T-cell (primary cell): ENCODE measurements at regions not wholly inside any gene's neighbourhood (a gene's known extent, or its start where the extent isn't known, plus 50 kb on each side); places are given as distances from the start of the nearest gene placed in this dataset.

ENCODE experiments used
- ATAC-seq, 4 experiments: fragments of 200-7000 bp in 3 of 4; fragments of 150-1000 bp in 1 of 4; cut with Tn5 transposase; replicated peaks in 1 of 4; 1 replicate in 3 of 4; 2 replicates in 1 of 4; pipeline ENCODE4 v1.10.0; 2021; ENCODE audit warnings: moderate library complexity in 3 of 4, mild to moderate bottlenecking in 2 of 4, moderate number of reproducible peaks in 1 of 4
- CTCF ChIA-PET, 2 donors: fragments of 300-600 bp; sonication (Branson Sonifier 250); formaldehyde crosslinking; loops; one replicate each; lab custom pipeline; 2022; ENCODE audit warnings: antibody characterized with exemption in 2 of 2; lab: Charles Lee
- POLR2A ChIA-PET, 2 donors: fragments of 300-600 bp; sonication (Branson Sonifier 250); formaldehyde crosslinking; loops; one replicate each; lab custom pipeline; 2022; ENCODE audit warnings: antibody characterized with exemption in 2 of 2; lab: Charles Lee
- DNase-seq, 35 experiments: peaks; one replicate each; pipeline versions ENCODE4 v3.0.0 to v3.0.0-alpha.2; 2013 to 2023
- H3K27ac ChIP-seq: one replicate; pipeline ENCODE4 v1.5.1; 2013; ENCODE audit warnings: low read length
- H3K27me3 ChIP-seq, 2 experiments: replicated peaks in 1 of 2; 1 replicate in 1 of 2; 2 replicates in 1 of 2; pipeline versions ENCODE4 v1.6.1 to v1.7.0; 2013; ENCODE audit warnings: low read length in 1 of 2, mixed read lengths in 1 of 2; ENCODE audit not compliant: control insufficient read depth in 2 of 2, insufficient read depth in 2 of 2; ENCODE audit errors: extremely low read depth in 1 of 2
- H3K36me3 ChIP-seq, 2 donors: 1 replicate in 1 of 2; 2 replicates in 1 of 2; pipeline versions ENCODE4 v1.6.1 to v1.7.0; 2013; ENCODE audit warnings: low read length in 1 of 2; ENCODE audit not compliant: control insufficient read depth in 2 of 2, insufficient read depth in 1 of 2; ENCODE audit errors: extremely low read depth in 1 of 2
- H3K4me1 ChIP-seq, 2 experiments: 1 replicate in 1 of 2; 2 replicates in 1 of 2; pipeline versions ENCODE4 v1.6.1 to v1.7.0; 2013; ENCODE audit warnings: low read length in 2 of 2, mixed read lengths in 1 of 2; ENCODE audit not compliant: insufficient read depth in 2 of 2, control insufficient read depth in 1 of 2; ENCODE audit errors: extremely low read depth in 1 of 2
- H3K4me3 ChIP-seq, 2 donors: 1 replicate in 1 of 2; 2 replicates in 1 of 2; pipeline versions ENCODE4 v1.5.1 to v1.7.0; 2013; ENCODE audit warnings: mild to moderate bottlenecking in 2 of 2, low read length in 1 of 2, moderate library complexity in 1 of 2; ENCODE audit not compliant: control insufficient read depth in 1 of 2; ENCODE audit errors: extremely low read depth in 1 of 2
- H3K9me3 ChIP-seq: 2 replicates; pipeline ENCODE4 v1.7.0; 2013
- H3K27ac Mint-ChIP-seq, 2 donors: one replicate each; pipeline ENCODE4 v1.8.0; 2020 to 2021; ENCODE audit warnings: mild to moderate bottlenecking in 2 of 2, mixed read lengths in 2 of 2
- H3K27me3 Mint-ChIP-seq, 2 donors: one replicate each; pipeline ENCODE4 v1.8.0; 2021 to 2022; ENCODE audit warnings: mixed read lengths in 2 of 2
- H3K36me3 Mint-ChIP-seq: one replicate; pipeline ENCODE4 v1.8.0; 2021; ENCODE audit warnings: mixed read lengths
- H3K4me1 Mint-ChIP-seq, 3 donors: one replicate each; pipeline ENCODE4 v1.8.0; 2020 to 2022; ENCODE audit warnings: mixed read lengths in 3 of 3, mild to moderate bottlenecking in 1 of 3
- H3K4me3 Mint-ChIP-seq, 3 donors: one replicate each; pipeline ENCODE4 v1.8.0; 2020 to 2022; ENCODE audit warnings: mild to moderate bottlenecking in 3 of 3, mixed read lengths in 3 of 3, moderate library complexity in 3 of 3
- H3K9me3 Mint-ChIP-seq, 3 donors: one replicate each; pipeline ENCODE4 v1.8.0; 2020 to 2022; ENCODE audit warnings: mixed read lengths in 3 of 3
- WGBS: methylation state at CpG from one replicate; pipeline ENCODE4 v1.1.5; 2013; ENCODE audit warnings: missing lambda C conversion rate; ENCODE audit not compliant: insufficient coverage; 5-methylcytosine and 5-hydroxymethylcytosine counted together

DNA sequence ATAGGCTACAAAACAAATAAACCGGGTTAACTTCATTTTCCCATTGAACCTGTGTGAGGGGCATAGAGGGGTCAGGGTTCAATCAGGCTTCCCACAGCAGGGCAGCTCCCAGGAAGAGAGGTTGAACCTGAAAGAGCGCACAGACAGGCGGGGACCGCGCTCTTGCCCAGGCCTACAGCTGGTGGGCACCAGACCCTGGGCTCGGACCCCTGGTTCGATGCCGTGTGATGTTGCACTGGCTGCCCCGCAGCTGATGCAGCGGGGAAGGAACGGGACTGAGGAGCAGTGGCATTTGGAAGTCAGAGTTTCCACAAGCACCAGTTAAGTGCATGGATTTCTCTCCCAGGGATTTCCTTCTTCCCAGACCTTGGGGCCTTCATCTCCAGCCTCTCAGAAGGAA lies 72.6 kb upstream of the INSIG1 start:
- POLR2A ChIA-PET, result no interaction called here
- Histone ChIP-seq H3K36me3 (no peaks in the 10 kb centered on the region), H3K27me3 (peaks cover 0 to 24% of the 10 kb centered on the region in 2 experiments), H3K4me1 (no peaks in the 10 kb centered on the region), H3K9me3 (no peaks in the 10 kb centered on the region), H3K4me3 (no peak overlapping the region), H3K27ac (no peak overlapping the region)
- ATAC-seq (no peak), DNase-seq (no peak)
- Mint-ChIP-seq H3K27ac (no peak overlapping the region), H3K9me3 (no peaks in the 10 kb centered on the region), H3K36me3 (no peaks in the 10 kb centered on the region), H3K27me3 (peaks cover 6 to 10% of the 10 kb centered on the region in 2 donors), H3K4me1 (no peaks in the 10 kb centered on the region), H3K4me3 (no peak overlapping the region)
- CTCF ChIA-PET, result no interaction called here
- 86% methylated on average over 10 of the region's 11 CpGs for WGBS

DNA sequence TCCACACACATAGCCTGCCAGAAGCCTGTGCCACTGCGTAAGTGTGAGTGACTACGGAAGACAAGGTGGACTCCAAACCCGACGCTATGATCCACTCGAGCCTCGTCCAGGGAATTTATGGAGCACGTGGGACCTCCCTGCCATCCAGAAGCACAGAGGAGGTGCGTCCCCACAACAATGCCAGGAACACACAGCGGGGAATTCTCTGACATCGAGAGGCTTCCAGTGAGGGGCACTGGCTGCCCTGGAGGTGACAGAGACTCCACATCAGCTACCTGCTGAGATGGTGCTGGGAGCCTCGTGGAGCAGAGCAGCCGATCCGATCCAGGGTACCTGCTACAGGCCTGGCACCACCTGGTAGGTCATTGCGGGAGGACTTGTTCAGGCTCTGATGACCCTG lies 72.2 kb upstream of the INSIG1 start:
- peaks cover 0 to 24% of the 10 kb centered on the region in 2 experiments for H3K27me3 ChIP-seq
- ATAC-seq (no peak), DNase-seq (no peak)
- Mint-ChIP-seq H3K36me3 (no peaks in the 10 kb centered on the region), H3K4me3 (no peak overlapping the region), H3K4me1 (no peaks in the 10 kb centered on the region), H3K9me3 (no peaks in the 10 kb centered on the region), H3K27ac (no peak overlapping the region), H3K27me3 (peaks cover 6 to 10% of the 10 kb centered on the region in 2 donors)
- no peaks in the 10 kb centered on the region for H3K9me3 ChIP-seq
- 90% methylated on average over 14 of the region's 14 CpGs for WGBS
- ChIA-PET CTCF (no interaction called here), POLR2A (no interaction called here)
- H3K4me1 ChIP-seq, result no peaks in the 10 kb centered on the region
- H3K4me3 ChIP-seq, result no peak overlapping the region
- H3K27ac ChIP-seq, result no peak overlapping the region
- H3K36me3 ChIP-seq, result no peaks in the 10 kb centered on the region

DNA sequence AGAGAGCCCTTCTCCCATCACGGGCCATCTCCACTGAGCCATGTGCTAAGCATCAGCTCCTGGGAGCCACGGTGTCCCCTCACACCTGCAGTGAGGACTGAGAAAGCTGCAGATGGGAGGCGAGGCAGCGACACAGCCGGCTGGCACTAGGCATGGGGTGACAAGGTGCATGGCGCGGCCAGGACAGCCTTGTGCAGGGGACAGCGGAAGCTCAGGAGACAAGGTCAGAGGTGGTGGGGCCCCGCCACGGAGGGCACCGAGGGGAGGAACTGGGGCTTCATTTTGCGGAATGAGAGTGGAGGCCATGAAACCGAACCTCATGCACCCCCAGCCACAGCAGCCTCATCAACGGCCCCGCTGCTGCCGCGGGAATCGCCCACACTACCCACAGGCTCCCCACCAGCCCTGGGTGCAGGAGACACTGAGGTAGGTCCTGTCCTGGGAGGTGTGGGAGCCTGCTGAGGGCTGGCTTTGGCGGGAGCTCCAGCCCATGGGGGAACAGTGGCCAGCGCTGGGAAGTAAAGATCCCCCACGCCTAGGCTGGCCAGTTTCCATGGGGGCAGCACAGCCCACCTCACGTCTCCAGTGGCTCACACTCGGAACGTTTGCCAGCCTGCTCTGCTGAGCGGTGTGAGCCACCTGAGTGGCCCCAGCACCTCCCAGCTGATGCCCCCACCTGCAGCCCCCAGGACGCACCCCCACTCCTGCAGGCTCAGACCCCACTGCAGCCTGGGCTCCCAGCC lies 71.2 kb upstream of the INSIG1 start:
- ATAC-seq (no peak), DNase-seq (no peak)
- Mint-ChIP-seq H3K27ac (no peak overlapping the region), H3K9me3 (no peaks in the 10 kb centered on the region), H3K36me3 (no peaks in the 10 kb centered on the region), H3K27me3 (peaks cover 6 to 8% of the 10 kb centered on the region in 2 donors), H3K4me1 (no peaks in the 10 kb centered on the region), H3K4me3 (no peak overlapping the region)
- 86% methylated on average over 19 of the region's 26 CpGs for WGBS
- POLR2A ChIA-PET, result no interaction called here
- Histone ChIP-seq H3K4me1 (no peaks in the 10 kb centered on the region), H3K4me3 (no peak overlapping the region), H3K27ac (no peak overlapping the region), H3K27me3 (peaks cover 0 to 24% of the 10 kb centered on the region in 2 experiments), H3K36me3 (no peaks in the 10 kb centered on the region), H3K9me3 (no peaks in the 10 kb centered on the region)
- CTCF ChIA-PET, result no interaction called here

DNA sequence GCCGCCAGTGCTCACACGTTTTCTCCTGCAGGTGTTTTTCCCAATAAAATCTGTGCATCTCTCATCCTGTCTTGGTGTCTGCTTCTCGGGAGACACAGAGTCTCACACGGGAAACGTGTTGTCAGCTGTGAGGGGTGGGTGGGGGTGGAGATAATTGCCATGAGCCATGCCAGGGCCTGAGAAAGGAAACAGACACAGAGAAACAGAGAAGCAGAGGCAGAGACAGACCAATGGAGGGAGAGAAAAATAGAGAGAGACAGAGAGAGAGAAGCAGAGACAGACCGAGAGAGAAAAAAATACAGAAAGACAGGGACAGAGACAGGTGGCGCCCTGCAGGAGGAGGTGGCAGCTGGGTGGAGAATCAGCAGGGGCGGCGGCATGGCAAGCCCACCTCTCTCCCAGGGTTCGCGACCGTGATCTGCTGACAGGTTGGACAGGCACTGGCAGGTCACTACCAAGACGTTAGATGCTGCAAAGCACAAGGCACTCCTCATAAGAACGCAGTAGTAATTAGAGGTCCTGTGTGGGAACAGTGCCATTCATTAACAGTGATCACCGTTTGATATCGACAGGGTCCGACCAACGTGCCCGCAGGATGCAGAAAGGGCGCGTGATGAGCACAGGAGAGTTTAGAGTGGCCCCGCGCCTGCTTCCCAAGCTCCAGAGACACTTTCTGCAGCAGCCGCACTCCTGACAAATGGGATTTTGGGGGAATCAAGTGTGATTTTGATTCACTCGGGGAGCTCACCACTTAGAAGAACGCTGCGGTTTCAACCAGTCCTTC lies 70.5 kb upstream of the INSIG1 start:
- DNase-seq (no peak), ATAC-seq (no peak)
- Mint-ChIP-seq H3K36me3 (no peaks in the 10 kb centered on the region), H3K27ac (no peak overlapping the region), H3K27me3 (peaks cover 5 to 6% of the 10 kb centered on the region in 2 donors), H3K9me3 (no peaks in the 10 kb centered on the region), H3K4me3 (no peak overlapping the region), H3K4me1 (no peaks in the 10 kb centered on the region)
- Histone ChIP-seq H3K4me3 (no peak overlapping the region), H3K9me3 (no peaks in the 10 kb centered on the region), H3K4me1 (no peaks in the 10 kb centered on the region), H3K27me3 (peaks cover 0 to 24% of the 10 kb centered on the region in 2 experiments), H3K27ac (no peak overlapping the region), H3K36me3 (no peaks in the 10 kb centered on the region)
- POLR2A ChIA-PET, result no interaction called here
- 88% methylated on average over 21 of the region's 27 CpGs for WGBS
- CTCF ChIA-PET, result no interaction called here

DNA sequence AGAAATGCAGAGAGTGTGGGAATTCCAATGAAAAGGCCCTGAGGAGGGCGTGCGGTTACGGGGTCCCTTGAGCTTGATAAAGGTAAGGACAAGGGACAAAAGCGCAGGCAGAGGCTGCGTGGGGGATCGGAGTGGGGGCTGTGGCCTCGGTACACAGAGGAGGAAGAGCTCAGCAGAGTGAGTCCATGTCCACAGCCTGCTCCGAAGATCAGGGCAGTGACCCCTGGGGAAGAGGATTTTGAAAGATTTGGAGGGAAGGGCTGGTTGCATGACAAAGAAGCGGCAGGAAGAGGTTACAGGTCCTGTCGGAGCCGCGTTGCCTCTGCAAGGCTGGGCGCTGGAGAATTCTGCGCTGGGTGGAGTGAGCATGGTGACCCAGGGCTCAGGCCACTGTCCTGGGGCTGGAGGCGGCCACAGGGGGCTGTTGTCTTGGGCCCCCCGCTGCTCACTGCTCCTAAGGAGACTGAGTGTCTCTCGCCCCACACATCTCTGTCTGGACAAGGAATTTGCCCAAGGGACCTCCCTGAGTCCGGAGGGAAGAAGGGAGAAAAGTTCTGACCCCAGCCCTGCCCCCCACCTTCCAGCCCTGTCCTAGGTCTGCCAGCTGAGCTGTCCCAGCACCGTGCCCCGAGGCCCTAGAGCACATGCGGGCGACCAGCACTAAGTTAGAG lies 69.8 kb upstream of the INSIG1 start:
- H3K9me3 Mint-ChIP-seq, result no peaks in the 10 kb centered on the region
- Histone ChIP-seq H3K9me3 (no peaks in the 10 kb centered on the region), H3K27ac (no peak overlapping the region), H3K4me3 (no peak overlapping the region), H3K4me1 (no peaks in the 10 kb centered on the region), H3K36me3 (no peaks in the 10 kb centered on the region), H3K27me3 (peaks cover 0 to 20% of the 10 kb centered on the region in 2 experiments)
- POLR2A ChIA-PET, result no interaction called here
- DNase-seq, result no peak
- no peak overlapping the region for H3K4me3 Mint-ChIP-seq
- H3K27ac Mint-ChIP-seq, result no peak overlapping the region
- H3K4me1 Mint-ChIP-seq, result no peaks in the 10 kb centered on the region
- no peaks in the 10 kb centered on the region for H3K36me3 Mint-ChIP-seq
- CTCF ChIA-PET, result no interaction called here
- ATAC-seq, result no peak
- peaks cover 5 to 6% of the 10 kb centered on the region in 2 donors for H3K27me3 Mint-ChIP-seq
- WGBS, result 88% methylated on average over 21 of the region's 22 CpGs

DNA sequence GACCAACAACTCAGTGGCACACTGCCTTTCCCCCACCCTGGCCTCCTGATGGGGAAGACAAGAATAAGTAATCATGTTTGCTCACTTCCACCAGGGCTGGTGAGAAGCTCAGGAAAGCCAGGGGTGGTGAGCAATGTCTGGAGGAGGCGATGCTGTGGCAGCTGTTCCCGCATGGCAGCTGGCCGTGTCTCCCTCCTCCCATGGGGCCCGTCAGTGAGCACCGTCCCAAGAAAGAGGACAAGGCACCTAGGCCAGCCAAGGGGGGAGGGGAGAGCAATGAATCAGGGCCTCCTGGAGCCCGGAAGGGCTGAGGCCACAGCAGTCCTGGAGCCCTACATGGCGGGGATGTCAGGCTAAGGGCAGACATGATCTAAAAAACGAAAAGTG lies 69.2 kb upstream of the INSIG1 start:
- CTCF ChIA-PET, result interaction anchor here in 1 of 2 donors (1.7 kb wide), 1 partner anchor 116 kb away, joined by 4 read pairs; no protein-coding TSS in a partner anchor
- Mint-ChIP-seq H3K9me3 (no peaks in the 10 kb centered on the region), H3K36me3 (no peaks in the 10 kb centered on the region), H3K4me3 (no peak overlapping the region), H3K27me3 (peaks cover 5 to 6% of the 10 kb centered on the region in 2 donors), H3K4me1 (no peaks in the 10 kb centered on the region), H3K27ac (no peak overlapping the region)
- no peaks in the 10 kb centered on the region for H3K9me3 ChIP-seq
- POLR2A ChIA-PET, result interaction anchor here in 1 of 2 donors (0.6 kb wide), 1 partner anchor 1730 kb away, joined by 8 read pairs; no protein-coding TSS in a partner anchor
- H3K36me3 ChIP-seq, result no peaks in the 10 kb centered on the region
- no peak overlapping the region for H3K4me3 ChIP-seq
- H3K4me1 ChIP-seq, result no peaks in the 10 kb centered on the region
- H3K27ac ChIP-seq, result no peak overlapping the region
- ATAC-seq, result no peak
- WGBS, result 91% methylated on average over 3 of the region's 8 CpGs
- DNase-seq, result no peak
- H3K27me3 ChIP-seq, result peaks cover 0 to 16% of the 10 kb centered on the region in 2 experiments
